Tibial nerve (tissue), 3 donors: ENCODE measurements at regions not wholly inside any gene's neighbourhood (a gene's known extent, or its start where the extent isn't known, plus 50 kb on each side); places are given as distances from the start of the nearest gene placed in this dataset.
"Not testable (repeated sequence)": the region's sequence is repeated elsewhere in the genome, so short reads cannot be mapped to it uniquely, and the experiment has no call there.

Experiments used
- POLR2A ChIP-seq, 2 donors: fragments of 450-650 bp; IDR thresholded peaks; one replicate each; pipeline ENCODE4 v1.6.1; 2017; ENCODE audit warnings: antibody characterized with exemption in 2 of 2, mild to moderate bottlenecking in 2 of 2, moderate library complexity in 2 of 2
- TF ChIP-seq, protein P1 (sequence below), 5 experiments: fragments of 200-600 bp in 3 of 5; fragments of 450-650 bp in 2 of 5; sonication (generic) in 3 of 5; IDR thresholded peaks; one replicate each; pipeline ENCODE4 v1.5.1; 2016 to 2019; ENCODE audit warnings: antibody characterized with exemption in 5 of 5, mild to moderate bottlenecking in 3 of 5, moderate library complexity in 2 of 5

DNA sequence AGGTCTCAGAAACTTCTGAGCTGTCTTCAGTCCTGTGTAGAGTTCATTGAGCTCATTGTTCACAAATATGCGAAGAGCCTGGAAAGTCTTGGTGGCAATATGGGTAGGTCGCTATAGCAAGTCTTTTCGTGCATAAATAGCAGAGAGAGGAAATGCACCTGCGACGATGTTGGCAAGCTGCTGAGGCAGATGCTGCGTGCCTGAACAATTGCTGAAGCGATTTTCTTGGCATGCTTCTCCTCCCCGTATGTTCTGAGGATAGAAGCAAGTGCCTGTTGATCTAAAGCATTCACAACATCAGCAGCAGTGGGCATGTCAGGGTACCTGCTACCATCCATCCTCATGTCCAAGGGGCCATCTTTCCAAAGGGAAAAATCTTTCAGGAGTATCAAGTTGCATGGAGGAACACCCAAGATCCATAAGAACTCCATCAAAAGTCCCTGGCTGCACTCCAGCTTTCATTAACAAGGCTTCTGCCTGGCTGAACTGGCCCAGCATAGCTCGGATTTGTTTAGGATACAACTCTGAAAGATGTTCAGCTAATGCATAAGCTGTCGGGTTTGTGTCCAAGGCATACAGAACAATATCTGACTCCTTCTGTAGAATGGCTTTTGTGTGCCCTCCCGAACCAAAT is 133.1 kb upstream of the LRIG3 start:
- TF ChIP-seq, protein P1, sequence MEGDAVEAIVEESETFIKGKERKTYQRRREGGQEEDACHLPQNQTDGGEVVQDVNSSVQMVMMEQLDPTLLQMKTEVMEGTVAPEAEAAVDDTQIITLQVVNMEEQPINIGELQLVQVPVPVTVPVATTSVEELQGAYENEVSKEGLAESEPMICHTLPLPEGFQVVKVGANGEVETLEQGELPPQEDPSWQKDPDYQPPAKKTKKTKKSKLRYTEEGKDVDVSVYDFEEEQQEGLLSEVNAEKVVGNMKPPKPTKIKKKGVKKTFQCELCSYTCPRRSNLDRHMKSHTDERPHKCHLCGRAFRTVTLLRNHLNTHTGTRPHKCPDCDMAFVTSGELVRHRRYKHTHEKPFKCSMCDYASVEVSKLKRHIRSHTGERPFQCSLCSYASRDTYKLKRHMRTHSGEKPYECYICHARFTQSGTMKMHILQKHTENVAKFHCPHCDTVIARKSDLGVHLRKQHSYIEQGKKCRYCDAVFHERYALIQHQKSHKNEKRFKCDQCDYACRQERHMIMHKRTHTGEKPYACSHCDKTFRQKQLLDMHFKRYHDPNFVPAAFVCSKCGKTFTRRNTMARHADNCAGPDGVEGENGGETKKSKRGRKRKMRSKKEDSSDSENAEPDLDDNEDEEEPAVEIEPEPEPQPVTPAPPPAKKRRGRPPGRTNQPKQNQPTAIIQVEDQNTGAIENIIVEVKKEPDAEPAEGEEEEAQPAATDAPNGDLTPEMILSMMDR (IDR thresholded peaks at IDR 0.05): not testable (repeated sequence)
- TF ChIP-seq POLR2A (IDR thresholded peaks at IDR 0.05): not testable (repeated sequence)
